Activated T-cell treated with anti-CD3 and anti-CD28 coated beads, Interleukin-2, amount 50 U/mL, for 24 hours (primary cell): ENCODE measurements at regions not wholly inside any gene's neighbourhood (a gene's known extent, or its start where the extent isn't known, plus 50 kb on each side); places are given as distances from the start of the nearest gene placed in this dataset.

Source experiments
- DNase-seq: peaks from one replicate; pipeline ENCODE4 v3.0.0-alpha.2; 2020
- H3K27ac Mint-ChIP-seq: 2 replicates; pipeline ENCODE4 v1.8.0; 2020; ENCODE audit warnings: mild to moderate bottlenecking, mixed read lengths
- H3K27me3 Mint-ChIP-seq: 2 replicates; pipeline ENCODE4 v1.8.0; 2020; ENCODE audit warnings: mixed read lengths
- H3K36me3 Mint-ChIP-seq: 2 replicates; pipeline ENCODE4 v1.8.0; 2020; ENCODE audit warnings: low read depth, mixed read lengths
- H3K4me1 Mint-ChIP-seq: 2 replicates; pipeline ENCODE4 v1.8.0; 2020; ENCODE audit warnings: low read depth, mixed read lengths
- H3K4me3 Mint-ChIP-seq: 2 replicates; pipeline ENCODE4 v1.8.0; 2020; ENCODE audit warnings: mild to moderate bottlenecking, moderate library complexity, mixed read lengths
- H3K9me3 Mint-ChIP-seq: 2 replicates; pipeline ENCODE4 v1.8.0; 2020; ENCODE audit warnings: mixed read lengths

- Mint-ChIP-seq H3K27ac (no peak overlapping the region), H3K27me3 (no peaks in the 10 kb centered on the region), H3K4me1 (no peaks in the 10 kb centered on the region), H3K36me3 (no peaks in the 10 kb centered on the region), H3K4me3 (no peak overlapping the region), H3K9me3 (no peaks in the 10 kb centered on the region)
- no peak for DNase-seq
These were observed 249.8 kb downstream of the NR2F1-AS1 start for GRCh38 chr5:93331241-93331640.

- Mint-ChIP-seq H3K4me3 (no peak overlapping the region), H3K4me1 (no peaks in the 10 kb centered on the region), H3K27me3 (no peaks in the 10 kb centered on the region), H3K27ac (no peak overlapping the region), H3K9me3 (no peaks in the 10 kb centered on the region), H3K36me3 (no peaks in the 10 kb centered on the region)
- no peak for DNase-seq
These were observed 250.5 kb downstream of the NR2F1-AS1 start for GRCh38 chr5:93330506-93330905.

- H3K27me3 Mint-ChIP-seq: no peaks in the 10 kb centered on the region
- H3K4me3 Mint-ChIP-seq: no peak overlapping the region
- no peaks in the 10 kb centered on the region for H3K36me3 Mint-ChIP-seq
- no peaks in the 10 kb centered on the region for H3K4me1 Mint-ChIP-seq
- no peak for DNase-seq
- H3K9me3 Mint-ChIP-seq: no peaks in the 10 kb centered on the region
- H3K27ac Mint-ChIP-seq: no peak overlapping the region
These were observed 251.3 kb downstream of the NR2F1-AS1 start for GRCh38 chr5:93329756-93330155.

- H3K27ac Mint-ChIP-seq: no peak overlapping the region
- no peaks in the 10 kb centered on the region for H3K4me1 Mint-ChIP-seq
- H3K36me3 Mint-ChIP-seq: no peaks in the 10 kb centered on the region
- no peak overlapping the region for H3K4me3 Mint-ChIP-seq
- H3K9me3 Mint-ChIP-seq: no peaks in the 10 kb centered on the region
- no peak for DNase-seq
- H3K27me3 Mint-ChIP-seq: no peaks in the 10 kb centered on the region
These were observed 252.2 kb downstream of the NR2F1-AS1 start for GRCh38 chr5:93328833-93329232.

- Mint-ChIP-seq H3K27ac (no peak overlapping the region), H3K27me3 (no peaks in the 10 kb centered on the region), H3K9me3 (no peaks in the 10 kb centered on the region), H3K4me1 (no peaks in the 10 kb centered on the region), H3K4me3 (no peak overlapping the region), H3K36me3 (no peaks in the 10 kb centered on the region)
- DNase-seq: no peak
These were observed 253.4 kb downstream of the NR2F1-AS1 start for GRCh38 chr5:93327605-93328004.

GRCh38 chr5:93325946-93326345, 255.1 kb downstream of the NR2F1-AS1 start:
- no peak overlapping the region for H3K27ac Mint-ChIP-seq
- no peaks in the 10 kb centered on the region for H3K4me1 Mint-ChIP-seq
- no peaks in the 10 kb centered on the region for H3K36me3 Mint-ChIP-seq
- H3K9me3 Mint-ChIP-seq: no peaks in the 10 kb centered on the region
- no peaks in the 10 kb centered on the region for H3K27me3 Mint-ChIP-seq
- DNase-seq: no peak
- H3K4me3 Mint-ChIP-seq: no peak overlapping the region

- Mint-ChIP-seq H3K4me3 (no peak overlapping the region), H3K27ac (no peak overlapping the region), H3K27me3 (no peaks in the 10 kb centered on the region), H3K9me3 (no peaks in the 10 kb centered on the region), H3K4me1 (no peaks in the 10 kb centered on the region), H3K36me3 (no peaks in the 10 kb centered on the region)
- DNase-seq: no peak
These were observed 257.8 kb downstream of the NR2F1-AS1 start for GRCh38 chr5:93322974-93323860.

- no peak for DNase-seq
- Mint-ChIP-seq H3K4me3 (no peak overlapping the region), H3K4me1 (no peaks in the 10 kb centered on the region), H3K27me3 (no peaks in the 10 kb centered on the region), H3K9me3 (no peaks in the 10 kb centered on the region), H3K27ac (no peak overlapping the region), H3K36me3 (no peaks in the 10 kb centered on the region)
These were observed 260.0 kb downstream of the NR2F1-AS1 start for GRCh38 chr5:93320920-93321445.

GRCh38 chr5:93313672-93314071, 267.3 kb downstream of the NR2F1-AS1 start:
- H3K4me3 Mint-ChIP-seq: no peak overlapping the region
- H3K36me3 Mint-ChIP-seq: no peaks in the 10 kb centered on the region
- H3K9me3 Mint-ChIP-seq: peaks cover 9% of the 10 kb centered on the region
- no peaks in the 10 kb centered on the region for H3K4me1 Mint-ChIP-seq
- no peak for DNase-seq
- no peaks in the 10 kb centered on the region for H3K27me3 Mint-ChIP-seq
- no peak overlapping the region for H3K27ac Mint-ChIP-seq

GRCh38 chr5:93311881-93312280, 269.1 kb downstream of the NR2F1-AS1 start:
- Mint-ChIP-seq H3K4me3 (no peak overlapping the region), H3K9me3 (peaks cover 9% of the 10 kb centered on the region), H3K4me1 (no peaks in the 10 kb centered on the region), H3K27ac (no peak overlapping the region), H3K36me3 (no peaks in the 10 kb centered on the region), H3K27me3 (no peaks in the 10 kb centered on the region)
- no peak for DNase-seq

GRCh38 chr5:93307557-93307956, 273.5 kb downstream of the NR2F1-AS1 start:
- DNase-seq: no peak
- no peaks in the 10 kb centered on the region for H3K36me3 Mint-ChIP-seq
- H3K27ac Mint-ChIP-seq: no peak overlapping the region
- no peaks in the 10 kb centered on the region for H3K27me3 Mint-ChIP-seq
- no peaks in the 10 kb centered on the region for H3K4me1 Mint-ChIP-seq
- no peak overlapping the region for H3K4me3 Mint-ChIP-seq
- H3K9me3 Mint-ChIP-seq: peaks cover 2% of the 10 kb centered on the region

- Mint-ChIP-seq H3K27me3 (no peaks in the 10 kb centered on the region), H3K36me3 (no peaks in the 10 kb centered on the region), H3K4me1 (no peaks in the 10 kb centered on the region), H3K4me3 (no peak overlapping the region), H3K9me3 (no peaks in the 10 kb centered on the region), H3K27ac (no peak overlapping the region)
- DNase-seq: no peak
These were observed 275.0 kb downstream of the NR2F1-AS1 start for GRCh38 chr5:93305984-93306383.

GRCh38 chr5:93304456-93305250, 276.4 kb downstream of the NR2F1-AS1 start:
- no peak for DNase-seq
- Mint-ChIP-seq H3K27ac (no peak overlapping the region), H3K9me3 (no peaks in the 10 kb centered on the region), H3K4me3 (no peak overlapping the region), H3K36me3 (no peaks in the 10 kb centered on the region), H3K4me1 (no peaks in the 10 kb centered on the region), H3K27me3 (no peaks in the 10 kb centered on the region)

GRCh38 chr5:93303291-93303691, 277.7 kb downstream of the NR2F1-AS1 start:
- H3K4me3 Mint-ChIP-seq: no peak overlapping the region
- H3K27me3 Mint-ChIP-seq: no peaks in the 10 kb centered on the region
- H3K36me3 Mint-ChIP-seq: no peaks in the 10 kb centered on the region
- no peak for DNase-seq
- H3K27ac Mint-ChIP-seq: no peak overlapping the region
- no peaks in the 10 kb centered on the region for H3K9me3 Mint-ChIP-seq
- no peaks in the 10 kb centered on the region for H3K4me1 Mint-ChIP-seq

GRCh38 chr5:93302711-93303110, 278.3 kb downstream of the NR2F1-AS1 start:
- DNase-seq: no peak
- H3K4me1 Mint-ChIP-seq: no peaks in the 10 kb centered on the region
- H3K27me3 Mint-ChIP-seq: no peaks in the 10 kb centered on the region
- no peak overlapping the region for H3K4me3 Mint-ChIP-seq
- H3K27ac Mint-ChIP-seq: no peak overlapping the region
- H3K9me3 Mint-ChIP-seq: no peaks in the 10 kb centered on the region
- no peaks in the 10 kb centered on the region for H3K36me3 Mint-ChIP-seq
